ENCODE measurements at regions not wholly inside any gene's neighbourhood (a gene's known extent, or its start where the extent isn't known, plus 50 kb on each side); places are given as distances from the start of the nearest gene placed in this dataset.

DNA sequence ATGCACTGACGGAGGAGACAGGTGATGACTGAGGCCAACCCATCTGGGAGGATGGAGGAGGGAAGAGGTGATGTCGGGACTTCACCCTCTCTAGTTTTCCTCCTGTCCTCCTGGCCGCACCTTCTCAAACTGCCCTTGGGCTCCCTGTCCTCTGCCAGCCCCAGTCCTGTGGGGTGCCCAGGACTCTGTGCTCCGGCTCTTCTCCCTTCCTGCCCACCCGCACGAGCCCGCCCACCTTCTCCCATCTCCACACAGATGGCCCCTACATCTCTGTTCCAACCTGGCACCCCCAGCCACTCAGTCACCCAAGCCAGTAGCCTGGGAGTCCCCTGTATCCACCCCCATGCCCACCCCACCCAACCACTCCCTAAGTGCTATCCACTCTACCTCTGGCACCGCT is 206.7 kb upstream of the LINGO1 start:
- TF ChIP-seq, protein P1, sequence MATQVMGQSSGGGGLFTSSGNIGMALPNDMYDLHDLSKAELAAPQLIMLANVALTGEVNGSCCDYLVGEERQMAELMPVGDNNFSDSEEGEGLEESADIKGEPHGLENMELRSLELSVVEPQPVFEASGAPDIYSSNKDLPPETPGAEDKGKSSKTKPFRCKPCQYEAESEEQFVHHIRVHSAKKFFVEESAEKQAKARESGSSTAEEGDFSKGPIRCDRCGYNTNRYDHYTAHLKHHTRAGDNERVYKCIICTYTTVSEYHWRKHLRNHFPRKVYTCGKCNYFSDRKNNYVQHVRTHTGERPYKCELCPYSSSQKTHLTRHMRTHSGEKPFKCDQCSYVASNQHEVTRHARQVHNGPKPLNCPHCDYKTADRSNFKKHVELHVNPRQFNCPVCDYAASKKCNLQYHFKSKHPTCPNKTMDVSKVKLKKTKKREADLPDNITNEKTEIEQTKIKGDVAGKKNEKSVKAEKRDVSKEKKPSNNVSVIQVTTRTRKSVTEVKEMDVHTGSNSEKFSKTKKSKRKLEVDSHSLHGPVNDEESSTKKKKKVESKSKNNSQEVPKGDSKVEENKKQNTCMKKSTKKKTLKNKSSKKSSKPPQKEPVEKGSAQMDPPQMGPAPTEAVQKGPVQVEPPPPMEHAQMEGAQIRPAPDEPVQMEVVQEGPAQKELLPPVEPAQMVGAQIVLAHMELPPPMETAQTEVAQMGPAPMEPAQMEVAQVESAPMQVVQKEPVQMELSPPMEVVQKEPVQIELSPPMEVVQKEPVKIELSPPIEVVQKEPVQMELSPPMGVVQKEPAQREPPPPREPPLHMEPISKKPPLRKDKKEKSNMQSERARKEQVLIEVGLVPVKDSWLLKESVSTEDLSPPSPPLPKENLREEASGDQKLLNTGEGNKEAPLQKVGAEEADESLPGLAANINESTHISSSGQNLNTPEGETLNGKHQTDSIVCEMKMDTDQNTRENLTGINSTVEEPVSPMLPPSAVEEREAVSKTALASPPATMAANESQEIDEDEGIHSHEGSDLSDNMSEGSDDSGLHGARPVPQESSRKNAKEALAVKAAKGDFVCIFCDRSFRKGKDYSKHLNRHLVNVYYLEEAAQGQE (IDR thresholded peaks at IDR 0.05; ENCODE audit: insufficient read depth in 1 of 2, low read depth in 2 of 2, low read length in 2 of 2): no peak
- TF ChIP-seq SIN3A (IDR thresholded peaks at IDR 0.05; ENCODE audit: borderline replicate concordance, insufficient read depth, low read length) (no peak), FOXP2 (optimal IDR thresholded peaks at IDR 0.05; ENCODE audit: borderline replicate concordance, extremely low read depth, extremely low read length, insufficient read depth) (no peak), TAF1 (IDR thresholded peaks at IDR 0.05; ENCODE audit: borderline replicate concordance, insufficient read depth, low read length) (no peak), POLR2AphosphoS5 (IDR thresholded peaks at IDR 0.05; ENCODE audit: low read depth, low read length) (no peak)

DNA sequence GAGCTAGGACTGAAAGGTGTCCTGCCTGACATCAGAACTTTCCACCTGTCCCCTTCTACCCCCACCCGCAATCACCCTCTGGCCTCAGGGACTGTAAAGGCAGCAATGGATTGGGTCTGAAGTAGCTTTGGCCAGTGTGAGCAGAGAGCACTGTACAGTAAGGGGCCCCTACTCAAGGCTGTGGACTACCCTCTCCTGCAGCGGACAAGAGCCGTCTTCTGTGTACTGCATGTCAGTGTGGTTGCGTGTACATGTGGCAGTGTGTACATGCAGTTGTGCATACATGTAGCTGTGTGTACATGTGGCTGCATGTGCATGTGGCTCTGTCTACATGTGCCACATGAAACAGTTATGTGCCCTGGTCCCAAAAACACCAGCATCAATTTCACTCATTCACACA is 205.9 kb upstream of the LINGO1 start:
- TF ChIP-seq TAF1 (IDR thresholded peaks at IDR 0.05; ENCODE audit: borderline replicate concordance, insufficient read depth, low read length): no peak
- no peak for TF ChIP-seq POLR2AphosphoS5 (IDR thresholded peaks at IDR 0.05; ENCODE audit: low read depth, low read length)
- no peak for TF ChIP-seq FOXP2 (optimal IDR thresholded peaks at IDR 0.05; ENCODE audit: borderline replicate concordance, extremely low read depth, extremely low read length, insufficient read depth)
- TF ChIP-seq, protein P1 (IDR thresholded peaks at IDR 0.05; ENCODE audit: insufficient read depth in 1 of 2, low read depth in 2 of 2, low read length in 2 of 2): no peak

DNA sequence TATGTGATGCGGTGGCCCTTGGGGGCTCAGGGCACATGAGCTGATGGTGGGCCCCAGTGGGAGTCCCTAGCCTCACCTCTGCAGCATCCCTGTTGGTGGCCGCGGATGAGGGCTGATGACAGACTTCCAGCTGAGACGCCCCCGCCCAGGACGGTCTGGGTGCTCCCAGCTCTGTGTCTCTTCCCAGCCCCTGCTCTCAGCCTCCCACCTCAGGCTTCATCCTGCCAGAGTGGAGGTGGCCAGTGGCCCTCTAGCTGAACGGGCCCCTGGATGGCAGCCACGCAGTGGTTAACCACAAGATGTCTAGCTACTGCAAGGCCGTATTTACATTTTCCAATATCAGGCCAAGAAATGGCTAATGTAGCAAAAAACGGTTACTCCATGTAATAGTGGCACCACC is 205.3 kb upstream of the LINGO1 start:
- TF ChIP-seq SIN3A (IDR thresholded peaks at IDR 0.05; ENCODE audit: borderline replicate concordance, insufficient read depth, low read length) (no peak), POLR2AphosphoS5 (IDR thresholded peaks at IDR 0.05; ENCODE audit: low read depth, low read length) (no peak)

DNA sequence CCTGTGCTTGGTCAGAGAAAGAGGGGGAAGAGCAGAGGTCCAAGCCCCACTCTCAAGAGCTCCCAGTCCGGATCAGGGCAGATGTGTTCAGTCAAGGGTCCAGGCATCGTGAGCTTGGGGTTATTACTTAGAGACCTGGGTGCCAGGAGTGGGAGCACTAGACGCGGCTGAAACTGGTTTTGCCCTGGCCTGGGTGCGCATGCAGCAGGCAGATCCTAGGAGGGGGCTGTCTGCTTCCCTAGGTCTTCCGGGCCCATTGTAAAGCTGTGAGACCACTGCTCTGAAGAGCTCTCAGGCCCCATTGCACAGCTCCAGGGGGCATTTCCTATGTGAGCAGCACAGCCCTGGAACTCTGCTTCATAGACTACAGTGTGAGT is 204.9 kb upstream of the LINGO1 start:
- TF ChIP-seq FOXP2 (optimal IDR thresholded peaks at IDR 0.05; ENCODE audit: borderline replicate concordance, extremely low read depth, extremely low read length, insufficient read depth) (no peak), POLR2AphosphoS5 (IDR thresholded peaks at IDR 0.05; ENCODE audit: low read depth, low read length) (no peak), SIN3A (IDR thresholded peaks at IDR 0.05; ENCODE audit: borderline replicate concordance, insufficient read depth, low read length) (no peak), TAF1 (IDR thresholded peaks at IDR 0.05; ENCODE audit: borderline replicate concordance, insufficient read depth, low read length) (no peak)
- TF ChIP-seq, protein P1 (IDR thresholded peaks at IDR 0.05; ENCODE audit: insufficient read depth in 1 of 2, low read depth in 2 of 2, low read length in 2 of 2): no peak

DNA sequence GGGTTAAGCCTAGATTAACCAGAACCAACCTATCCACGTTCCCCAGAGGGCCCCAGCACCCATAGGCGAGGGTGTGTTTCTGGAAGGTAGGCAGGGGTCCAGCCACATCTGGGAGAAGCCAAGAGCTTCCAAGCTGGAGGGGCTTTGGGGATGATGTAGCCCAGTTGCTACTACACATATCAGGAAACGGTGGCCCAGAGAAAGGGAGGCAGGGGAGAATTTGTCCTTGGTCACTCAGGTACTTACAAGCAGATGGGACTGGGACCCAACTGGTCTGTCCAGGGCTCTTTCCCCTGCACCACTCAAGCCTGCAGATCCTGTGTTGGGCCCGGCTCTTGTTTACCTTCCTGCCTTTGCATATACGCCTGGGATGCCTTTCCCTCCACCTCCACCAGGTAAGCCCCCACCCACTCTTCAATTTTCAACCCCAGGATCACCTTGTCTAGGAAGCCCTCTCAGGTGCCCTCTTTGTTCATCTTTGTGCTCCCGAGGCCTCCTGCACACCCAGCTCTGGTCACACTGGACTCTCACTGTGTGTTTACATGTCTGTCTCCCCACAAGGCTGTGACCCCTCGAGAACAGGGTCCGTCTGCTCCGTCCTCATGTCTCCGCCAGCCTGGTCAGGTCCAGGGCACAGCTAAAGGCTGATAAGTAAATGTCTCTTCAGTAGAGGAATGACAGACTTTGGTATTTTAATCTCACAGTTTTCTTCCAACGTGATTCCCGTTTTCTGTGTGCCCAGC is 204.4 kb upstream of the LINGO1 start:
- TF ChIP-seq, protein P1 (IDR thresholded peaks at IDR 0.05; ENCODE audit: insufficient read depth in 1 of 2, low read depth in 2 of 2, low read length in 2 of 2): no peak
- no peak for TF ChIP-seq SIN3A (IDR thresholded peaks at IDR 0.05; ENCODE audit: borderline replicate concordance, insufficient read depth, low read length)
- TF ChIP-seq TAF1 (IDR thresholded peaks at IDR 0.05; ENCODE audit: borderline replicate concordance, insufficient read depth, low read length): no peak
- no peak for TF ChIP-seq POLR2AphosphoS5 (IDR thresholded peaks at IDR 0.05; ENCODE audit: low read depth, low read length)
- no peak for TF ChIP-seq FOXP2 (optimal IDR thresholded peaks at IDR 0.05; ENCODE audit: borderline replicate concordance, extremely low read depth, extremely low read length, insufficient read depth)

Measured in PFSK-1 (cell line).